Mesendoderm (in vitro differentiated cells): ENCODE measurements at regions not wholly inside any gene's neighbourhood (a gene's known extent, or its start where the extent isn't known, plus 50 kb on each side); places are given as distances from the start of the nearest gene placed in this dataset.

ENCODE experiments used
- DNase-seq: peaks from one replicate; pipeline ENCODE4 v3.0.0; 2013
- H2AK5ac ChIP-seq: 2 replicates; pipeline ENCODE4 v1.6.1; 2013; ENCODE audit warnings: low read length, inconsistent platforms
- H2BK120ac ChIP-seq: 2 replicates; pipeline ENCODE4 v1.6.1; 2013; ENCODE audit warnings: low read depth, mild to moderate bottlenecking, low read length, moderate library complexity, mixed read lengths
- H2BK15ac ChIP-seq: replicated peaks from 2 replicates; pipeline ENCODE4 v1.6.1; 2013; ENCODE audit warnings: low read depth, mild to moderate bottlenecking, moderate library complexity
- H2BK5ac ChIP-seq: 2 replicates; pipeline ENCODE4 v1.6.1; 2013; ENCODE audit warnings: low read length, inconsistent platforms
- H3K18ac ChIP-seq: 2 replicates; pipeline ENCODE4 v1.6.1; 2013; ENCODE audit warnings: mild to moderate bottlenecking, low read length, mixed read lengths
- H3K23ac ChIP-seq: one replicate; pipeline ENCODE4 v1.6.1; 2013; ENCODE audit warnings: low read length
- H3K27ac ChIP-seq: 2 replicates; pipeline ENCODE4 v1.5.1; 2013; ENCODE audit warnings: low read depth, mild to moderate bottlenecking, inconsistent platforms, low read length, moderate library complexity
- H3K27me3 ChIP-seq: 2 replicates; pipeline ENCODE4 v1.6.1; 2013; ENCODE audit warnings: low read length, control low read depth, mild to moderate bottlenecking, inconsistent platforms; ENCODE audit not compliant: insufficient read depth, poor library complexity
- H3K36me3 ChIP-seq: 2 replicates; pipeline ENCODE4 v1.6.1; 2013; ENCODE audit warnings: low read length, inconsistent platforms; ENCODE audit not compliant: control insufficient read depth, insufficient read depth
- H3K4ac ChIP-seq: one replicate; pipeline ENCODE4 v1.6.1; 2013; ENCODE audit warnings: low read depth, mild to moderate bottlenecking, low read length, moderate library complexity
- H3K4me1 ChIP-seq: 2 replicates; pipeline ENCODE4 v1.6.1; 2013; ENCODE audit warnings: low read depth, low read length, inconsistent platforms; ENCODE audit not compliant: control insufficient read depth
- H3K4me2 ChIP-seq: 2 replicates; pipeline ENCODE4 v1.6.1; 2013; ENCODE audit warnings: low read length
- H3K4me3 ChIP-seq: 2 replicates; pipeline ENCODE4 v1.5.1; 2013; ENCODE audit warnings: mild to moderate bottlenecking, low read length
- H3K56ac ChIP-seq: one replicate; pipeline ENCODE4 v1.6.1; 2013; ENCODE audit warnings: low read length
- H3K79me1 ChIP-seq: 2 replicates; pipeline ENCODE4 v1.6.1; 2013; ENCODE audit warnings: low read length, inconsistent platforms
- H3K79me2 ChIP-seq: 2 replicates; pipeline ENCODE4 v1.6.1; 2013; ENCODE audit warnings: mild to moderate bottlenecking, low read length; ENCODE audit not compliant: control insufficient read depth, insufficient read depth
- H3K9ac ChIP-seq: 2 replicates; pipeline ENCODE4 v1.6.1; 2013; ENCODE audit warnings: low read length, inconsistent platforms
- H4K5ac ChIP-seq: one replicate; pipeline ENCODE4 v1.6.1; 2013; ENCODE audit warnings: low read length
- H4K8ac ChIP-seq: one replicate; pipeline ENCODE4 v1.6.1; 2013; ENCODE audit warnings: low read depth, mild to moderate bottlenecking, control low read depth, low read length, moderate library complexity
- WGBS: extraction: QIAGEN DNeasy Blood & Tissue Kit; methylation state at CpG from one replicate; pipeline ENCODE4 v1.1.7; 2013; ENCODE audit warnings: low lambda C conversion rate, missing lambda C conversion rate; ENCODE audit not compliant: insufficient coverage; ENCODE audit errors: extremely low coverage; 5-methylcytosine and 5-hydroxymethylcytosine counted together

GRCh38 chr1:69272684-69273083 is 295.0 kb upstream of the LRRC7 start:
- no peaks in the 10 kb centered on the region for H3K79me2 ChIP-seq
- no peak overlapping the region for H3K4me3 ChIP-seq
- H3K23ac ChIP-seq = no peak overlapping the region
- no peak overlapping the region for H3K56ac ChIP-seq
- H4K8ac ChIP-seq = no peak overlapping the region
- no peak overlapping the region for H3K9ac ChIP-seq
- no peak overlapping the region for H3K18ac ChIP-seq
- no peak overlapping the region for H2BK120ac ChIP-seq
- no peak overlapping the region for H2BK15ac ChIP-seq
- H3K4ac ChIP-seq = no peak overlapping the region
- no peak overlapping the region for H3K27ac ChIP-seq
- H4K5ac ChIP-seq = no peak overlapping the region
- no peaks in the 10 kb centered on the region for H3K79me1 ChIP-seq
- no CpG with 5 or more reads among the region's 4 CpGs for whole genome bisulfite sequencing
- no peak for DNase-seq
- H2BK5ac ChIP-seq = no peak overlapping the region
- H2AK5ac ChIP-seq = no peak overlapping the region
- no peak overlapping the region for H3K4me2 ChIP-seq
- H3K36me3 ChIP-seq = no peaks in the 10 kb centered on the region
- no peaks in the 10 kb centered on the region for H3K27me3 ChIP-seq
- no peaks in the 10 kb centered on the region for H3K4me1 ChIP-seq

GRCh38 chr1:69278923-69279322 is 288.8 kb upstream of the LRRC7 start:
- no peak overlapping the region for H2BK15ac ChIP-seq
- WGBS = no CpG with 5 or more reads among the region's 2 CpGs
- H2BK5ac ChIP-seq = no peak overlapping the region
- H4K5ac ChIP-seq = no peak overlapping the region
- H3K36me3 ChIP-seq = no peaks in the 10 kb centered on the region
- H3K79me1 ChIP-seq = no peaks in the 10 kb centered on the region
- no peak for DNase-seq
- no peak overlapping the region for H2AK5ac ChIP-seq
- no peak overlapping the region for H3K18ac ChIP-seq
- no peak overlapping the region for H3K23ac ChIP-seq
- H3K4me1 ChIP-seq = no peaks in the 10 kb centered on the region
- no peaks in the 10 kb centered on the region for H3K27me3 ChIP-seq
- H3K27ac ChIP-seq = no peak overlapping the region
- no peak overlapping the region for H3K9ac ChIP-seq
- H3K79me2 ChIP-seq = no peaks in the 10 kb centered on the region
- no peak overlapping the region for H3K4me3 ChIP-seq
- H3K56ac ChIP-seq = no peak overlapping the region
- H2BK120ac ChIP-seq = no peak overlapping the region
- H3K4me2 ChIP-seq = no peak overlapping the region
- H3K4ac ChIP-seq = no peak overlapping the region
- no peak overlapping the region for H4K8ac ChIP-seq

GRCh38 chr1:69283516-69283915 is 284.2 kb upstream of the LRRC7 start:
- Histone ChIP-seq H3K27ac (no peak overlapping the region), H3K4me2 (no peak overlapping the region), H3K36me3 (no peaks in the 10 kb centered on the region), H3K4ac (no peak overlapping the region), H3K79me1 (no peaks in the 10 kb centered on the region), H2BK120ac (no peak overlapping the region), H3K9ac (no peak overlapping the region), H3K4me3 (no peak overlapping the region), H4K8ac (no peak overlapping the region), H3K27me3 (no peaks in the 10 kb centered on the region), H3K4me1 (no peaks in the 10 kb centered on the region), H4K5ac (no peak overlapping the region), H3K18ac (no peak overlapping the region), H3K56ac (no peak overlapping the region), H2BK15ac (no peak overlapping the region), H3K79me2 (no peaks in the 10 kb centered on the region), H3K23ac (no peak overlapping the region), H2AK5ac (no peak overlapping the region), H2BK5ac (no peak overlapping the region)
- DNase-seq = no peak
- no CpG with 5 or more reads among the region's 1 CpG for WGBS

- H4K8ac ChIP-seq = peak overlapping the region; percentile 39
- H3K9ac ChIP-seq = no peak overlapping the region
- H3K4me1 ChIP-seq = no peaks in the 10 kb centered on the region
- no peaks in the 10 kb centered on the region for H3K79me1 ChIP-seq
- no peak overlapping the region for H3K4ac ChIP-seq
- no peaks in the 10 kb centered on the region for H3K79me2 ChIP-seq
- no CpG with 5 or more reads among the region's 1 CpG for WGBS
- H3K27me3 ChIP-seq = no peaks in the 10 kb centered on the region
- no peak overlapping the region for H3K56ac ChIP-seq
- H2BK15ac ChIP-seq = no peak overlapping the region
- H2AK5ac ChIP-seq = no peak overlapping the region
- H3K23ac ChIP-seq = no peak overlapping the region
- no peak overlapping the region for H3K4me2 ChIP-seq
- no peak overlapping the region for H2BK120ac ChIP-seq
- H2BK5ac ChIP-seq = no peak overlapping the region
- no peak overlapping the region for H4K5ac ChIP-seq
- H3K36me3 ChIP-seq = no peaks in the 10 kb centered on the region
- H3K4me3 ChIP-seq = no peak overlapping the region
- no peak overlapping the region for H3K27ac ChIP-seq
- peak; percentile 68 for DNase-seq
- no peak overlapping the region for H3K18ac ChIP-seq
Measured at GRCh38 chr1:69284508-69284907, 283.2 kb upstream of the LRRC7 start.

- no peak overlapping the region for H2BK120ac ChIP-seq
- H2BK5ac ChIP-seq = no peak overlapping the region
- no peak overlapping the region for H3K23ac ChIP-seq
- H3K4me2 ChIP-seq = no peak overlapping the region
- H3K4ac ChIP-seq = no peak overlapping the region
- no peak overlapping the region for H3K9ac ChIP-seq
- H3K79me1 ChIP-seq = no peaks in the 10 kb centered on the region
- no peak overlapping the region for H3K56ac ChIP-seq
- H3K79me2 ChIP-seq = no peaks in the 10 kb centered on the region
- no peak overlapping the region for H2AK5ac ChIP-seq
- H2BK15ac ChIP-seq = no peak overlapping the region
- H3K36me3 ChIP-seq = no peaks in the 10 kb centered on the region
- no peak overlapping the region for H3K18ac ChIP-seq
- no peak for DNase-seq
- no peak overlapping the region for H3K4me3 ChIP-seq
- H3K27me3 ChIP-seq = no peaks in the 10 kb centered on the region
- no CpG with 5 or more reads among the region's 5 CpGs for WGBS
- H3K27ac ChIP-seq = no peak overlapping the region
- H4K5ac ChIP-seq = no peak overlapping the region
- no peaks in the 10 kb centered on the region for H3K4me1 ChIP-seq
- H4K8ac ChIP-seq = no peak overlapping the region
Measured at GRCh38 chr1:69288416-69288815, 279.3 kb upstream of the LRRC7 start.

- Histone ChIP-seq H3K4me1 (no peaks in the 10 kb centered on the region), H3K9ac (no peak overlapping the region), H3K56ac (no peak overlapping the region), H2AK5ac (no peak overlapping the region), H3K27me3 (no peaks in the 10 kb centered on the region), H3K79me2 (no peaks in the 10 kb centered on the region), H3K23ac (no peak overlapping the region), H3K36me3 (no peaks in the 10 kb centered on the region), H3K27ac (no peak overlapping the region), H2BK5ac (no peak overlapping the region), H2BK15ac (no peak overlapping the region), H3K4ac (no peak overlapping the region), H3K18ac (no peak overlapping the region), H3K4me3 (no peak overlapping the region), H3K4me2 (no peak overlapping the region), H4K5ac (no peak overlapping the region), H3K79me1 (no peaks in the 10 kb centered on the region), H2BK120ac (no peak overlapping the region), H4K8ac (no peak overlapping the region)
- WGBS = no CpG with 5 or more reads among the region's 1 CpG
- DNase-seq = no peak
Measured at GRCh38 chr1:69290291-69290690, 277.4 kb upstream of the LRRC7 start.
